ENCODE measurements at regions not wholly inside any gene's neighbourhood (a gene's known extent, or its start where the extent isn't known, plus 50 kb on each side); places are given as distances from the start of the nearest gene placed in this dataset.
"Not testable (repeated sequence)": the region's sequence is repeated elsewhere in the genome, so short reads cannot be mapped to it uniquely, and the experiment has no call there.

- not testable (repeated sequence) for DNase-seq
These were observed 318.4 kb downstream of the ZFHX3 start for GRCh38 chr16:72729552-72729951.

- DNase-seq, result no peak
These were observed 319.4 kb downstream of the ZFHX3 start for GRCh38 chr16:72728516-72728915.

- no peak for DNase-seq
These were observed 320.4 kb downstream of the ZFHX3 start for GRCh38 chr16:72727565-72727964.

- DNase-seq, result no peak
These were observed 322.3 kb downstream of the ZFHX3 start for GRCh38 chr16:72725643-72726042.

DNA sequence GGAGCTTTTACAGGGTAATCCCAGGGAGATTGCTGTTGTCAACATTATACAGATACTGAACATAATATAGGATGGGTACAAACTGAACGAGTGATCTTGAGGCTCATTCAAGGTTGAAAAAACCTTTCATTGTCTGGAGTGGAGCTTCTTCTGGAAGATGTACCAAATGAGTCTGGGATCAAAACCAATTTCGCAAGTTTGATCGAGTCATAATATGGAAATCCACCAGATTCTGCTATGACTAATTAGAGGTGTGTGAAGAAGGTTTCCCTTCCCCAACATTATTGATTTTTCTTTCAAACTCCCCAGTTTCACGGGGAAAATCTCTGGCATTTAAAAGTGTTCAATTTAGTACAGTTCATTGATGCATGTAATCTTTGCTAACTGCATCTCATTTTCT, 324.1 kb downstream of the ZFHX3 start:
- no peak for DNase-seq

- DNase-seq, result no peak
These were observed 325.4 kb downstream of the ZFHX3 start for GRCh38 chr16:72722552-72722951.

DNA sequence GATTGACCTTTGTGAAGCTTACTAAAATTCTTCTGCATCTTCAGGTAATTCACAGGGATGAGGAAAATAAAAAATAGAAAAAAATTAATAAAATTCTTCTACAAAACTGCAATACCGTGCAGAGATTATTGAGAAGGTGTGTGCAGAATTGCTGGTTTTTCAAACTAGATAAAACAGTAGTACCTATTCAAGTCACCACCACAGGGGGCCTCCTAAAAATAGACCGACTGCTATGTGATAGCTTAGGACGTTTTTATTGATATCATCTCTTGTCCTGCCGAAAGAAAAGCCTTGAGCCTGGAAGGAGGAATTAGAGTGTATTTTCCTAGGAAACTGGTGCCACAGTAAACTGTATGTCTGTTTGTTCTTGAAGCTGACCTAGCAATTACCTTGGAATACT, 325.9 kb downstream of the ZFHX3 start:
- DNase-seq, result no peak

GRCh38 chr16:72715267-72715666, 332.7 kb downstream of the ZFHX3 start:
- no peak for DNase-seq

- no peak for DNase-seq
These were observed 336.1 kb downstream of the ZFHX3 start for GRCh38 chr16:72711823-72712222.

DNA sequence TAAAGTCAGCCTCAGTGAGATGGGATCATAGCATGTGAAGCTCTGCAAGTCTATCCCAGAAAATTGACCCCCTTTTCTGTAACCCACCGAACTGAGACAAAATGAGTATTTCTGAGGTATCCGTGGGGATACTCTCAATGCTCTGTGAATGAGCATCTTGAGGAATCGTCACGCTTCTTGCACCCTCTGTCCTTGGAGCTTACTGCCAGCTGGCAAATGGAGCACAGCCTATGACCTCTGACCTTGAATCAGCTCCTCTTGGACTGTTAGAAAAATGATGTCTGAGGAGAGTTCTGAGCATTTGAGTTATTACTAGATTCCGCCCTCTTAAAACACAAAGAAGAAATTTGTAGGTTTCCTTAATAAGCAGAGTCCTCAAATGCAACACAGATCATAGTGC, 342.1 kb downstream of the ZFHX3 start:
- DNase-seq, result no peak

GRCh38 chr16:72704746-72705372, 343.1 kb downstream of the ZFHX3 start:
- no peak for DNase-seq

DNA sequence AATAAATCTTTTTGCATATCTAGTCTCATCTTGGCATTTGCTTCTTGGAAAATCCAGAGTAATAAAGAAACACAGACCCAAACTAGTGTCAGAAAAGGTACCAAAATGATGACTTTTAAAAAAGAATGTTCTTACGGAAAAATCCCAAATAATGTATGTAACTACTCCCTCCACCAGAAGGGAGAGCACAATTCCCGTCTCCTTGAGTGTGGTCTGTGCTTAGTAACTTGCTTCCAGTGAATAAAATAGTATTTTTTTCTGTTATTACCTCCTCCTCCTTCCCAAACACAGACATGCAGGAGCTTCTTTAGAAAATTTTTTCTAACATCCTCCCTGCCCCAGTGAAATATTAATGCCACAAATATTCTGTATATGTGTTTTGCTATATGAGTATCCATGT, 358.1 kb downstream of the ZFHX3 start:
- DNase-seq, result no peak

DNA sequence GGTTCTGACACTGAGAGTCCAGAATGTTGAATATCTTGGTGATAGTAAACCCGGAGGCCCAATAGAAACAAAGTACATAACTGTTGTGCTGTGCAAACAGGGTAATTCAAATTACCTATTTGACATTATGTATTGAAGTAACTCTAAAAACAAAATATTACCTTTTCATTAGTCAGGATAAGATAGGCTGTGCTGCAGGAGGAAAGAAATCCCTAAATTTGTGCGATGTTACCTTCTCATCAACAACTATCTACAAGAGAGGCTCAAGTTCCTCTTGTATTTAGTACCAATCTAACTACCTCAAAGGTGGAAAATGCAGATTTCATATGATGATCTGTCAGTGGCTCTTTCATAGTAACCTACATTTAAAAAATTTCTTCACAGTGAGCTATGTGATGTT, 367.2 kb downstream of the ZFHX3 start:
- DNase-seq, result no peak

- DNase-seq, result no peak
These were observed 368.1 kb downstream of the ZFHX3 start for GRCh38 chr16:72679856-72680255.

DNA sequence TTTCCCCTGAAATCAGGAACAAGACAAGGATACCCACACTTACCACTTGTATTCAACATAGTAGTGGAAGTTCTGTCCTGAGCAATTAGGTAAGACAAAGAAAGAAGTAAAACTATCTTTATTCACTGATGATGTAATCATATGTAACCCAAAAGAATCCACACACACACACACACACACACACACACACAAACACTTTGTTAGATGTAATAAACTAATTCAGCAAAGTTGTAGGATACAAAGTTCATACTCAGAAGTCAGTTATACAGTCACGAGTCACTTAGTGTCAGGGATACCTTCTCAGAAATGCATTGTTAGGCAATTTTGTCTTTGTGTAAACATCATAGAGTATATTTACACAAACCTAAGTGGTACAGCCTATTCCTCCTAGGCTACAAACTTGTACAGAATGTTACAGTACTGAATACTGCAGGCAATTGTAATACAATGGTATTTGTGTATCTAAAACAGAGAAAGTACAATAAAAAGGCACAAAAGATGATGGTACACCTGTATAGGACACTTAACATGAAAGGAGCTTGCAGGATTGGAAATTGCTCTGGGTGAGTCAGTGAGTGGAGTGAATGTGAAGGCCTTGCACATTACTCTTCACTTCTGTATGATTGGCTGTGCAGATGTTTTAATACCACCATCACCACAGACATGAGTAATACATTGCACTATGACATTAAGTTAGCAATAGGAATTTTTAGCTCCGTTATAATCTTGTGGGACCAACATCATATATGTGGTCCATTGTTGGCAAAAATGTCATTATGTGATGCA, 370.1 kb downstream of the ZFHX3 start:
- DNase-seq, result no peak

DNA sequence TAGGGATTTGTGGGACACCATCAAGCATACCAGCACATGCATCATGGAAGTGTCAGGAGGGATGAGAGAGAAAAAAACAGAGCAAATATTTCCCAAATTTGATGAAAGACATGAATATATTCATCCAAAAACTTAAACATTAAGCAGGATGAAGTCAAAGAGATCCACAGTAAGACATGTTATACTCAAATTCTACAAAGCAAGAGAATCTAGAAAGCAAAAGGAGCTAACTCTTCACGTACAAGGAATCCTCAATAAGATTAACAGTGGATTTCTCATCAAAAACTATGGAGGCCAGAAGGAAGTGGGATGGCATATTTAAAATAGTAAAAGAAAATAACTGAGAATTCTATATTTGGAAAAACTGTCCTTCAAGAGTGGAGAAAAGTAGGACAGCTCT, 374.8 kb downstream of the ZFHX3 start:
- no peak for DNase-seq

DNA sequence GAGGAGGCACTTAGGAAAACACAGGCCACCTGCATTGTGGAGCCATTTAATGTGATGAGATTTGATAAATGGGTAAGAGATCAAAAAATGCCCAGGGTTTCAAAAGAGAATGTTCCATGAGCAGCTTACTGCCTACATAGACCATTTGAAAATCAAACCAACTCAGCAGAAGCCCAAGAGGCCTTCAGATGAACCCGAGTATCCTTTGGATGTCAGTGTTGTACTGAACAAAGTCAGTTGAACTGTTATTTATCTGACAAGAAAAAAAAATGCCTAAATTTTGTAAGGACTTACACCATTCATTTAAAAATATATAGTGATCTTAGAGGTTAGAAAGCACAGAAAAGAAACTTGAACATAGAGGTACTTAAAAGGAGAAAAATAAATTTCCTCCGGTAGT, 381.7 kb downstream of the ZFHX3 start:
- no peak for DNase-seq

DNA sequence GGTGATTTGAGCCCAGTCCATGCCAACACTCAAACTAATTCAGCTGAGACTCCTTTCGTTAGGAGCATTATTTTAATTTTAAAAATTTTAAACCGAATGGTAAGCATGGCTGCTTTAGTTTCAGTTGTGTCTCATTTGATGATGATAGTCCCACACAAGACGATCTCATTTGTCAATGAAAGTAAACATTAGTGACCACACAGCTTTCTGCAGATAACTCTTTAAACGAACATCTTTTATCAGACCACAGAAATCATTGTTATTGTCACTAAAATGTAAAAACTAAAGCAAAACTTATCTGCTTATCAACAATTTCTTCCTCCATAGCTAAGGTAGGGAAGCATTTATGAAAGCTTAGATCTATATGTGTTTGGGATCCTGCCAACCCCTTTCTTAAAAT, 382.2 kb downstream of the ZFHX3 start:
- no peak for DNase-seq

DNA sequence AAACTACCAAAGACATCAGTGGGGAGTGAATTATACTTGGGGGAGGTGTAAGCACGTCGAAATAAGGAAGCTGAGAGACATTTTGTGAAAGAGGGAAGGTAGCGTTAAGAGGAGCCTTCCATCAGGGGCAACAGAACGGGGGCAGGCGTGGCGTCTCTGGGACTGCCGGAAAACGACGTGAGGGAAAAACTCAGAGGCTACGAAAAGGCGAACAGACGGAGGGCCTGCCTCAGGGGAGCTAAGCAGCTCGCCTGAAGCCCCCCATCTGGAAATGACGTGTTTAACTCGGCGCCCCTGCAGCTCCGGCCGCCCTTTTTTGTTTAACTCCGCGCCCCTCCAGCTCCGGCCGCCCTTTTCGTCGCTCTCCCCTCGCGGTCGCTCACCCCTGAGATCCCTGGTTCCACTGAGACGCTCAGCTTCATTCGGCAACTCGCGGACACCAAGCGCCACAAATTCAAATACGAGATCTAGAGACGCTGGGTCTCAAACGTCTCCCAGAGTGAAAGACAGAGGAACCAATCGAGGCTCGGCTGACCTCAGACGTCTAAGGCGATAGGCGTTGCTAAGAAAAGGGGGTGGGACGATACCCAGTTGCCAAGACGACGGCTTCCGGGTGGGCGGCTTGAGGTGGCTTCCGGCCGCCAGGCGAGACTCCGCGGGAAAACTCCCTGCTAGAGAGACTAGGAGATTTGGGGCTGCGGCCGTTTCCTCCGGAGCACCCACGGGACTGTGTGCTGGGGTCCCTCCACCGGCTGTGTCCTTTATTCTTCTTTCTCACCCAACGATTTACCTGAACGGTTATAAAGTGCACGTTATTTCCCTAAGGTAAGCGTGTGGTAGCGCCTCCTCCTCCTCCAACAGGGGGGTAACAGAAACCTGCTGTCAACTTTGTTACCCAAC, 383.2 kb downstream of the ZFHX3 start:
- peak; percentile 71 for DNase-seq

GRCh38 chr16:72664056-72664508, 383.8 kb downstream of the ZFHX3 start:
- DNase-seq, result no peak

DNA sequence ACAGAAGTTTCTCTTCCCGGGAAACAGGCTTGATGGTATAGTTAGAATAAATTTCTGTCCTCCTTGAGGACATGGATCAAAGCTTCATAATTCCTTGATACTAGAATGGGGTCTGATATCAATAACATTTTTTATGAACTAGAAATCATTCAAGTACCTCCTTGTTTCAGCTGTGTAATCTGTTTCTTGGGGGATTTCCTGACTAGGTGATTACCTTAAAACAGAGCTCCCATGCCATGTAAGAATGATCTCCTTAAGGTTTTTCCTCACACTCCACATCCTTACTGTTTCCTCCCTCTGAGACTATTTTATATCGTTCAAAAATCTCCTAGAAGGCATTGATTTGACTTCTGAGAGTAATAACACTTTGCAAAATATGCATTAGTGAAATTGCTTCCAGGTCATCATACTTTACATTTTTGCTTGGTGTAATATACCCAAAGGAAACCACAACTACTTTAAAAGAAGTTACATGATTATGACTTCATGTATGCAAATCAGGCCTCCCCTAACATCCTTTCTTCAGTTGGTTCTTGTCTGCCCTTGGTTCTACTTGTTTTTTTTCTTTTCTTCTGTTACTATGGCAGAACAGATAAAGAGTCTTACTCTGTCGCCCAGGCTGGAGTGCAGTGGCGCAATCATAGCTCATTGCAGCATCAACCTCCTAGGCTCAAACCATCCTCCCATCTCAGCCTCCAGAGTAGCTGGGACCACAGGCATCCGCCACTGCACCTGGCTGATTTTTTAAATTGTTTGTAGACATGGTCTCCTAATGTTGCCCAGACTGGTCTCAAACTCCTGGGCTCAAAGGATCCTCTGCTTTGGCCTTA, 388.8 kb downstream of the ZFHX3 start:
- no peak for DNase-seq

DNA sequence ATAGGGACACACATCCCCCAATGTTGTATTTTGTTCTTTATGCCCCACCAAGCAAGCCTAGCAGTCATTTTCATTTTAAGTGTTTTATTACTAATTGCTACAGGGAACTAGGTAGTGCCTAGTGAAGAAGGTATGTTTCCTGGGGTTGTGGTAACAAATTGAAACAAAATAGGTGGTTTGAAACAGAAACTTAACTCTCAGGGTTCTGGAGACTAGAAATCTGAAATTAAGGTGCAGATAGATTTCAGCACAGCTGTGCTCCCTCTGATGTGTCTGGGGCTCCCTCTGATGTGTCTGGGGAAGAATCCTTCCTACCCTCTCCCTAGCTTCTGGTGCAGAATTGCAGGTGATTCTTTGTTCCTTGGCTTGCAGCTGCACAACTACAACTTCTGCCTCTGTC, 390.1 kb downstream of the ZFHX3 start:
- DNase-seq, result no peak

DNA sequence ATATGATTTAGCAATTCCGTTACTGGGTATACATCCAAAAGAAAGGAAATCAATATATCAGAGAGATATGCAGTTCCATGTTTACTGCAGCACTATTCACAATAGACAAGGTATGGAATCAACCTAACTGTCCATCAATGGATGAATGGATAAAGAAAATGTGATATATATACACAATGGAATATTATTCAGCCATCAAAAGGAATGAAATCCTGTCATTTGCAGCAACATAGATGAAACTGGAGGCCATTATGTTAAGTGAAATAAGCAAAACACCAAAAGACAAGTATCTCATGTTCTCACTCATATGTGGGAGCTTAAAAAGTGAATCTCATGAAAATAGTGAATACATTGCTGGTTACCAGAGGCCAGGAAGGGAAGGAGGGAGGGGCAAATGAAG, 390.8 kb downstream of the ZFHX3 start:
- DNase-seq, result no peak

Measured in GOT3 (cell line).